NCI-H146 (cell line): ENCODE measurements at regions not wholly inside any gene's neighbourhood (a gene's known extent, or its start where the extent isn't known, plus 50 kb on each side); places are given as distances from the start of the nearest gene placed in this dataset.

ENCODE experiments used
- DNase-seq: peaks from one replicate; lab custom pipeline; 2025; lab: John Stamatoyannopoulos, UW

- no peak for DNase-seq
These were observed 255.6 kb downstream of the PREX1 start for GRCh38 chr20:48571949-48572847.

- DNase-seq, result no peak
These were observed 258.1 kb downstream of the PREX1 start for GRCh38 chr20:48569679-48570078.

- DNase-seq, result no peak
These were observed 259.3 kb downstream of the PREX1 start for GRCh38 chr20:48568520-48568919.

- DNase-seq, result no peak
These were observed 260.7 kb downstream of the PREX1 start for GRCh38 chr20:48567145-48567544.

- no peak for DNase-seq
These were observed 262.7 kb downstream of the PREX1 start for GRCh38 chr20:48564982-48565539.

GRCh38 chr20:48563191-48563870 is 264.5 kb downstream of the PREX1 start:
- no peak for DNase-seq

GRCh38 chr20:48562586-48563116 is 265.1 kb downstream of the PREX1 start:
- DNase-seq, result no peak

GRCh38 chr20:48558906-48559305 is 268.9 kb downstream of the PREX1 start:
- no peak for DNase-seq

- DNase-seq, result no peak
These were observed 270.4 kb downstream of the PREX1 start for GRCh38 chr20:48557380-48557779.

- DNase-seq, result no peak
These were observed 270.8 kb downstream of the PREX1 start for GRCh38 chr20:48556956-48557355.

GRCh38 chr20:48552550-48552949 is 275.2 kb downstream of the PREX1 start:
- DNase-seq, result no peak

GRCh38 chr20:48550814-48551213 is 277.0 kb downstream of the PREX1 start:
- no peak for DNase-seq

GRCh38 chr20:48547664-48548063 is 280.1 kb downstream of the PREX1 start:
- no peak for DNase-seq

- DNase-seq, result peak; percentile 48
These were observed 283.1 kb downstream of the PREX1 start for GRCh38 chr20:48544402-48545339.

- DNase-seq, result no peak
These were observed 286.2 kb downstream of the PREX1 start for GRCh38 chr20:48541581-48542071.

GRCh38 chr20:48538856-48539255 is 288.9 kb downstream of the PREX1 start:
- DNase-seq, result no peak

- no peak for DNase-seq
These were observed 289.6 kb downstream of the PREX1 start for GRCh38 chr20:48538058-48538825.

- no peak for DNase-seq
These were observed 291.6 kb downstream of the PREX1 start for GRCh38 chr20:48536206-48536605.

- no peak for DNase-seq
These were observed 292.2 kb downstream of the PREX1 start for GRCh38 chr20:48535556-48535955.

- no peak for DNase-seq
These were observed 295.8 kb downstream of the PREX1 start for GRCh38 chr20:48532028-48532427.

- no peak for DNase-seq
These were observed 296.3 kb downstream of the PREX1 start for GRCh38 chr20:48531505-48531904.
